Nephron (organoid): ENCODE measurements at regions not wholly inside any gene's neighbourhood (a gene's known extent, or its start where the extent isn't known, plus 50 kb on each side); places are given as distances from the start of the nearest gene placed in this dataset.

ENCODE experiments used
- H3K27ac Mint-ChIP-seq, 3 experiments: 2 replicates each; pipeline ENCODE4 v1.8.0; 2020; ENCODE audit warnings: mixed read lengths in 3 of 3, mild to moderate bottlenecking in 2 of 3, moderate library complexity in 1 of 3
- H3K27me3 Mint-ChIP-seq: 2 replicates; pipeline ENCODE4 v1.8.0; 2021; ENCODE audit warnings: low read depth, mild to moderate bottlenecking, moderate library complexity, mixed read lengths
- H3K36me3 Mint-ChIP-seq: 2 replicates; pipeline ENCODE4 v1.8.0; 2020; ENCODE audit warnings: low read depth, mixed read lengths
- H3K4me1 Mint-ChIP-seq: 2 replicates; pipeline ENCODE4 v1.8.0; 2020; ENCODE audit warnings: mixed read lengths
- H3K4me3 Mint-ChIP-seq, 3 experiments: 2 replicates each; pipeline ENCODE4 v1.8.0; 2020; ENCODE audit warnings: mild to moderate bottlenecking in 3 of 3, mixed read lengths in 3 of 3, moderate library complexity in 2 of 3
- H3K9me3 Mint-ChIP-seq: 2 replicates; pipeline ENCODE4 v1.8.0; 2020; ENCODE audit warnings: mixed read lengths
- CTCF ChIP-seq, 3 experiments: fragments of 200-600 bp; sonication (generic); IDR thresholded peaks; one replicate each; pipeline ENCODE4 v1.5.0; 2021; ENCODE audit warnings: antibody characterized with exemption in 3 of 3; ENCODE audit not compliant: unreplicated experiment in 3 of 3

GRCh38 chr15:69919816-69920215 is 177.9 kb downstream of the TLE3 start:
- no peak overlapping the region for H3K27ac Mint-ChIP-seq

GRCh38 chr15:69920221-69920620 is 177.5 kb downstream of the TLE3 start:
- TF ChIP-seq CTCF (IDR thresholded peaks at IDR 0.05; ENCODE audit: unreplicated experiment in 3 of 3), result no peak
- peaks cover 33% of the 10 kb centered on the region for H3K27me3 Mint-ChIP-seq
- H3K4me3 Mint-ChIP-seq, result no peak overlapping the region
- H3K27ac Mint-ChIP-seq, result no peak overlapping the region
- peaks cover 5% of the 10 kb centered on the region for H3K36me3 Mint-ChIP-seq
- peaks cover 14% of the 10 kb centered on the region for H3K4me1 Mint-ChIP-seq
- peaks cover 35% of the 10 kb centered on the region for H3K9me3 Mint-ChIP-seq

More at GRCh38 chr15:69919816-69920215, 177.9 kb downstream of the TLE3 start:
- H3K36me3 Mint-ChIP-seq, result peaks cover 5% of the 10 kb centered on the region
- peaks cover 14% of the 10 kb centered on the region for H3K4me1 Mint-ChIP-seq
- peaks cover 36% of the 10 kb centered on the region for H3K27me3 Mint-ChIP-seq
- H3K4me3 Mint-ChIP-seq, result no peak overlapping the region
- no peak for TF ChIP-seq CTCF (IDR thresholded peaks at IDR 0.05; ENCODE audit: unreplicated experiment in 3 of 3)
- H3K9me3 Mint-ChIP-seq, result peaks cover 31% of the 10 kb centered on the region

- Mint-ChIP-seq H3K36me3 (peaks cover 5% of the 10 kb centered on the region), H3K9me3 (peaks cover 44% of the 10 kb centered on the region), H3K27ac (no peak overlapping the region), H3K4me3 (peak overlapping the region in 1 of 3 experiments; percentile 12), H3K27me3 (peaks cover 26% of the 10 kb centered on the region), H3K4me1 (peaks cover 7% of the 10 kb centered on the region)
- no peak for TF ChIP-seq CTCF (IDR thresholded peaks at IDR 0.05; ENCODE audit: unreplicated experiment in 3 of 3)
These were observed 175.8 kb downstream of the TLE3 start for GRCh38 chr15:69921626-69922619.

GRCh38 chr15:69924531-69924930 is 173.2 kb downstream of the TLE3 start:
- no peak for TF ChIP-seq CTCF (IDR thresholded peaks at IDR 0.05; ENCODE audit: unreplicated experiment in 3 of 3)
- peaks cover 5% of the 10 kb centered on the region for H3K36me3 Mint-ChIP-seq
- H3K4me3 Mint-ChIP-seq, result no peak overlapping the region
- peaks cover 59% of the 10 kb centered on the region for H3K9me3 Mint-ChIP-seq
- H3K4me1 Mint-ChIP-seq, result peaks cover 9% of the 10 kb centered on the region
- peaks cover 13% of the 10 kb centered on the region for H3K27me3 Mint-ChIP-seq
- H3K27ac Mint-ChIP-seq, result no peak overlapping the region

- peaks cover 59% of the 10 kb centered on the region for H3K9me3 Mint-ChIP-seq
- peak overlapping the region in 1 of 3 experiments; percentile 20 for H3K27ac Mint-ChIP-seq
- H3K4me1 Mint-ChIP-seq, result peaks cover 12% of the 10 kb centered on the region
- no peak overlapping the region for H3K4me3 Mint-ChIP-seq
- H3K27me3 Mint-ChIP-seq, result peaks cover 12% of the 10 kb centered on the region
- TF ChIP-seq CTCF (IDR thresholded peaks at IDR 0.05; ENCODE audit: unreplicated experiment in 3 of 3), result no peak
- peaks cover 5% of the 10 kb centered on the region for H3K36me3 Mint-ChIP-seq
These were observed 171.7 kb downstream of the TLE3 start for GRCh38 chr15:69926006-69926405.
